ENCODE measurements at regions not wholly inside any gene's neighbourhood (a gene's known extent, or its start where the extent isn't known, plus 50 kb on each side); places are given as distances from the start of the nearest gene placed in this dataset.
"Not testable (repeated sequence)": the region's sequence is repeated elsewhere in the genome, so short reads cannot be mapped to it uniquely, and the experiment has no call there.

DNA sequence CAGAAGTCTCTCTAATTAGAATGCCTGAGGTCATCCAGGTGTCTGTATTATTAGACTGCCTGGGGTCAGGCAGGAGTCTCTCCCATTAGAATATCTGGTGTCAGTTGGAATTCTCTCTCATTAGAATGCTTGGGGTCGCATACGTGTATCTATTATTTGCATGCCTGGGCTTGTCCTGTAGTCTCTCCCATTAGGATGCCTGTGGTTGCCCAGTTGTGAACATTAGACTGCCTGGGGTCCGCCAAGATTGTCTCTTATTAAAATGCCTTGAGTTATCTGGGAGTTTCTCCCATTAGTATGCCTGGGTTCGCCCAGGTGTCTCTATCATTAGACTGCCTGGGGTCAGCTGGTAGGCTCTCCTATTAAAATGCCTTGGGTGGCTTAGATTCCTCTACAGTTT, 1494.7 kb downstream of the UQCRFS1 start:
- H3K4me3 Mint-ChIP-seq, result no peak overlapping the region
- no peaks in the 10 kb centered on the region for H3K4me1 Mint-ChIP-seq (ENCODE audit: low read depth)
- H3K27me3 Mint-ChIP-seq, result no peaks in the 10 kb centered on the region
- peaks cover 8% of the 10 kb centered on the region for H3K36me3 Mint-ChIP-seq
- no peak overlapping the region for H3K27ac Mint-ChIP-seq
- H3K9me3 Mint-ChIP-seq (ENCODE audit: low read depth), result peaks cover 36% of the 10 kb centered on the region

DNA sequence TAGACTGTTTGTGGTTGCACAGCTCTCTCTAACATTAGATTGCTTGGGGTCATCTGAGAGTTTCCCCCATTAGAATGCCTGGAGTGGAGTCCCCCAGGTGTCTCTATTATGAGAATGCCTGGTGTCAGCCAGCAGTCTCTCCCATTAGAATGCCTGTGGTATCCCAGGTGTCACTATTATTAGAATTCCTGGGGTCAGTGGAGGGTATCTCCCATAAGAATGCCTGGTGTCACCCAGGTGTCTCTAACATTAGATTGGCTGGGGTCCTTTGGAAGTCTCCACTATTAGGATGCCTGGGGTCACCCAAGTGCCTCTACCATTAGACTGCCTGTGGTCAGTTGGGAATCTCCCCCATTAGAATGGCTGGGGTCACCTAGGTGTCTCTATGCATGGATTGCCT, 1495.1 kb downstream of the UQCRFS1 start:
- H3K36me3 Mint-ChIP-seq, result peaks cover 8% of the 10 kb centered on the region
- no peak overlapping the region for H3K27ac Mint-ChIP-seq
- no peaks in the 10 kb centered on the region for H3K27me3 Mint-ChIP-seq

DNA sequence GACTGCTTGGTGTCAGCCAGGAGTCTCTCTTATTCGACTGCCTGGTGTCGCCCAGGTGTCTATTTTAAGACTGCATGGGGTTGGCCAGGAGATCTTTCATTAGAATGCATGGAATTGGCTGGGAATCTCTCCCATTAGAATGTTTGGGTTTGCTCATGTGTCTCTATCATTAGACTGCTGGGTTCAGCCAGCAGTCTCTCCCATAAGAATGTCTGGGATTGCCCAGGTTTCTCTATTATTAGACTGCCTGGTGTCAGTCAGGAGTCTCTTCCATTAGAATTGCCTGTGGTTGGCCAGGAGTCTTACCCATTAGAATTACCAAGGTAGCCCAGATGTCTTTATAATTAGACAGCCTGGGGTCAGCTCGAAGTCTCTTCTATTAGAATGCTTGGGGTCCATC, 1496.0 kb downstream of the UQCRFS1 start:
- Mint-ChIP-seq H3K27me3 (no peaks in the 10 kb centered on the region), H3K4me3 (no peak overlapping the region), H3K27ac (no peak overlapping the region), H3K9me3 (ENCODE audit: low read depth) (peaks cover 37% of the 10 kb centered on the region), H3K4me1 (ENCODE audit: low read depth) (no peaks in the 10 kb centered on the region), H3K36me3 (peaks cover 8% of the 10 kb centered on the region)

More for the DNA sequence above, 1495.1 kb downstream of the UQCRFS1 start:
- Mint-ChIP-seq H3K4me1 (ENCODE audit: low read depth) (no peaks in the 10 kb centered on the region), H3K9me3 (ENCODE audit: low read depth) (peaks cover 34% of the 10 kb centered on the region), H3K4me3 (no peak overlapping the region)

DNA sequence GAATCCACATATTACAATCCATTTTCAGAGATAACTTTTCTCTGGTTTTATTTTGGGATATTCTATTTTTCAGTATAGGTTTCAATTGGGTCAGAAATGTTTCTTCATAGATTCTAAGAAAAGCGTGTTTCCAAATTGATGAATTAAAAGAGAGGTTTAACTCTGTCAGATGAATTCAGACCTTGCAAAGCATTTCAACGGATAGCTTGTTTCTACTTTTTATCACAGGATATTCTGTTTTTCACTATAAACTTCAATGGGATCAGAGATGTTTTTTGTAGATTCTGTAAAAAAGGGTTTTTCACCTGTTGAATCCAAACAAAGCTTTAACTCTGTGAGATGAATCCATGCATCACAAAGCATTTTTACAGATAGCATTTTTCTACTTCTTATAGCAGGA, 1498.1 kb downstream of the UQCRFS1 start:
- peaks cover 2% of the 10 kb centered on the region for H3K36me3 Mint-ChIP-seq
- peaks cover 33% of the 10 kb centered on the region for H3K9me3 Mint-ChIP-seq (ENCODE audit: low read depth)

DNA sequence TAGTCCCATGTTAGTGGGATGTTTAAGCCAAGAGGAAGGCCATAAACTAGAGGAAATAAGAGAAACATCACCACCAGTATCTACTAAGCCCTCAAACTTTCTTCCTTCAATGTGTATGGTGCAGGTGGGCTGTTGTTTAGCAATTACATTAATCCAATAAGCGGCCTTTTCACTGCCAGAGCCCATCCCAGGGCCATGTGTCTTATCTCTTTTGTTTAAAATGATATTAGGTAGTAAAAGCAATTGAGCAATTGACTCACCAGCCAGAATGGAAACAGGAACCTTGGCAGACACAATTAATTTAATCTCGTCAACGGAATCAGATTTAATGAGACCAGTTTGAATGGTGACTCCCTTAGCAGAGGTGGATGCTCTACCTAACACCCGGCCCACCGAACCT, 1503.5 kb downstream of the UQCRFS1 start:
- no peaks in the 10 kb centered on the region for H3K27me3 Mint-ChIP-seq
- no peak overlapping the region for H3K27ac Mint-ChIP-seq
- no peak overlapping the region for H3K4me3 Mint-ChIP-seq
- H3K36me3 Mint-ChIP-seq, result no peaks in the 10 kb centered on the region
- peaks cover 15% of the 10 kb centered on the region for H3K9me3 Mint-ChIP-seq (ENCODE audit: low read depth)
- no peaks in the 10 kb centered on the region for H3K4me1 Mint-ChIP-seq (ENCODE audit: low read depth)

More for the DNA sequence above, 1498.1 kb downstream of the UQCRFS1 start:
- H3K27ac Mint-ChIP-seq, result no peak overlapping the region
- no peaks in the 10 kb centered on the region for H3K4me1 Mint-ChIP-seq (ENCODE audit: low read depth)
- H3K4me3 Mint-ChIP-seq, result no peak overlapping the region
- H3K27me3 Mint-ChIP-seq, result no peaks in the 10 kb centered on the region

DNA sequence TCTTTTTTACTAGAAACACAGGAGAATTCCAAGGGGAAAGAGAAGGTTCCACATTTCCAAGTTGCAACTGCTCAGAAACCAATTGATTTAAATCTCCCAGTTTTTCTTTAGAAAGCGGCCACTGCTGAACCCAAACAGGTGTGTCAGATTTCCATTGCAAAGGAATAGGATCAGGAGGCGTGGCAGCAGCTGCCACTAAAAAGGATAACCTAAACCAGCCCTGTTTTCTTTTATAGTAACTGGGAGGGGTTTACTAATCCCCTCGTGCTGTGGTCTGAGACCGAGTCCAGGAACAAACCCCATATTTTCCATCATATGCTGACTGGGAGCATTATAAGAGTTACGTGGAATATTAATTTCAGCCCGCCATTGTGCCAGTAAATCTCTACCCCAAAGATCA, 1504.0 kb downstream of the UQCRFS1 start:
- H3K4me1 Mint-ChIP-seq (ENCODE audit: low read depth); H3K27me3 Mint-ChIP-seq; H3K36me3 Mint-ChIP-seq; H3K4me3 Mint-ChIP-seq; H3K27ac Mint-ChIP-seq: not testable (repeated sequence)
- peaks cover 15% of the 10 kb centered on the region for H3K9me3 Mint-ChIP-seq (ENCODE audit: low read depth)

DNA sequence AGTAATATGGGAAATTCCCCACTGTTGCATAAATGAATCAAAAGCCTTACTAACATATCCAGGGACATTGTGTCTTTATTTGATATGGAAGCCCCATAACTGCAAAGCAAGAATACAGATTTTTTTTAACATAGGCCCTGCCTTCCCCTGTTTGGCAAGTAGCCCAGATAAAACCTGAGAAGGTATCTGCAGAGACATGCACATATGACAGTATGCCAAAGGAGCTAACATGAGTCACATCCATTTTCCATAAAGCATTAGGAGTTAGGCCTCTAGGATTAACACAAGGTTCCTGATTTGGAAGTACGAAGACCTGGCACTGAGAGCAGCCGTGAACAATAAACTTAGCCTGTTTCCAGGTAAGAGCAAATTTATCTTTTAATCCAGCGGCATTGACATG, 1505.9 kb downstream of the UQCRFS1 start:
- H3K27ac Mint-ChIP-seq; H3K4me1 Mint-ChIP-seq (ENCODE audit: low read depth); H3K27me3 Mint-ChIP-seq; H3K4me3 Mint-ChIP-seq; H3K36me3 Mint-ChIP-seq: not testable (repeated sequence)
- peaks cover 13% of the 10 kb centered on the region for H3K9me3 Mint-ChIP-seq (ENCODE audit: low read depth)

DNA sequence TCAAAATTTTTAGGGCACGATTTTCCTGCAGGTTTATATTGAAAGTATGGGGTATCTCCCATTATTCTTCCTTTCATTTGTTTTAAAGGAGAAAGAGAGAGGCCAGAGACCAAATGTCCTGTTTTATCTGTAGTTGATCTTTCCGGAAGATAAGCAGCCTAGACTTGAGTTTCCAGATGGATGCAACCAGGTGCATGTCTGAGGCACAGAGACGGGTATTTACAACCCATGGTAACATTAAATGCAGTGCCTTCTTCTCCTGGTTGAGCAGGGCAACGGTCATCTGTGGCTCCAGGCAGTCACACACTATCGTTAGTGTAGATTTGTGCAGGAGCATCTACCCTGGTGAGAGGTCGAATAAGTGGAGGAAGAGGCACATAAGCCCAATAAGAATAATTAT, 1507.1 kb downstream of the UQCRFS1 start:
- H3K36me3 Mint-ChIP-seq, result no peaks in the 10 kb centered on the region
- no peak overlapping the region for H3K4me3 Mint-ChIP-seq
- H3K9me3 Mint-ChIP-seq (ENCODE audit: low read depth), result peaks cover 5% of the 10 kb centered on the region
- H3K27ac Mint-ChIP-seq, result no peak overlapping the region
- no peaks in the 10 kb centered on the region for H3K4me1 Mint-ChIP-seq (ENCODE audit: low read depth)
- no peaks in the 10 kb centered on the region for H3K27me3 Mint-ChIP-seq

DNA sequence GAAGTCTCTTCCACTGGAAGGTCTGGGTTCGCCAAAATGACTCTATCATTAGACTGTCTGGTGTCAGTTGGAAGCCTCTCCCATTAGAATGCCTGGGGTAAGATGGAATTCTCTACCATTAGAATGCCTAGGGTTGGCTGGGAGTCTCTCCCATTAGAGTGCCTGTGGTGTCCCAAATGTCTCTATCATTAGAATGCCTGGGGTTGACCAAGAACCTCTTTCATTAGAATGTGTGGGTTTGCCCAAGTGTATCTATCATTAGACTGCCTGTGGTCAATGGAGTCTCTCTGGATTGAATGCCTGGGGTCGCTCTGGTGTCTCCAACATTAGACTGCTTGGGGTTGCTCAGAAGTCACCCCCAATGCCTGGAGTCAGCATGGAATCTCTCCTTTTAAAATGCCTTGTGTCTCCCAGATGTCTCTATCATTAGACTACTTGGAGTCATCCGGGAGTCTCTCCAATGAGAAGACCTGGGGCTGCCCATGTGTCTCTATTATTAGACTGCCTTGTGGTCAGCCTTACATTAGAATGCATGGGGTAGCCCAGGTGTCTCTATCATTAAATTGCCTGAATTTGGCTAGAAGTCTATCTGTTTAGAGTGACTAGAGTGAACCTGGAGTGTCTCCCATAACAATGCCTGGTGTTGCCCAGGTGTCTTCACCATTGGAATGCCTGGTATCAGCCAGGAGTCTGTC, 1518.4 kb downstream of the UQCRFS1 start:
- Mint-ChIP-seq H3K9me3 (ENCODE audit: low read depth) (peaks cover 33% of the 10 kb centered on the region), H3K27me3 (no peaks in the 10 kb centered on the region), H3K4me1 (ENCODE audit: low read depth) (no peaks in the 10 kb centered on the region), H3K27ac (no peak overlapping the region), H3K4me3 (no peak overlapping the region), H3K36me3 (no peaks in the 10 kb centered on the region)

DNA sequence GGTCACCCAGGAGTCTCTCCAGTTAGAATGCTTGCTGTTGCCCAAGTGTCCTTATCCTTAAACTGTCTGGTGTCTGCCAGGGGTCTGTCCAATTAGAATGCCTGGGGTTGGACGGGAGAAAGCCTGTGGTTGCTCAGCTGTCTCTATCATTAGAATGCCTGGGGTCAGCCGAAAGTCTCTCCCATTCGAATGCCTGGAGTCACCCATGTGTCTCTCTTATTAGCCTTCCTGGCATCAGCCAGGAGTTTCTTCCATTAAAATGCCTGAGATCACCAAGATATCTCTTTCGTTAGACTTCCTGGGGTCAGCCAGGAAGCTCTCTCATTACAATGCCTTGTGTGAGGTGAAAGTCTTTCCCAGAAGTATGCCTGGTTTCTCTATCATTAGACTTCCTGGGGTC, 1521.0 kb downstream of the UQCRFS1 start:
- H3K4me1 Mint-ChIP-seq (ENCODE audit: low read depth), result no peaks in the 10 kb centered on the region
- H3K9me3 Mint-ChIP-seq (ENCODE audit: low read depth), result peaks cover 33% of the 10 kb centered on the region
- H3K4me3 Mint-ChIP-seq, result no peak overlapping the region
- no peaks in the 10 kb centered on the region for H3K27me3 Mint-ChIP-seq
- H3K27ac Mint-ChIP-seq, result no peak overlapping the region
- no peaks in the 10 kb centered on the region for H3K36me3 Mint-ChIP-seq

DNA sequence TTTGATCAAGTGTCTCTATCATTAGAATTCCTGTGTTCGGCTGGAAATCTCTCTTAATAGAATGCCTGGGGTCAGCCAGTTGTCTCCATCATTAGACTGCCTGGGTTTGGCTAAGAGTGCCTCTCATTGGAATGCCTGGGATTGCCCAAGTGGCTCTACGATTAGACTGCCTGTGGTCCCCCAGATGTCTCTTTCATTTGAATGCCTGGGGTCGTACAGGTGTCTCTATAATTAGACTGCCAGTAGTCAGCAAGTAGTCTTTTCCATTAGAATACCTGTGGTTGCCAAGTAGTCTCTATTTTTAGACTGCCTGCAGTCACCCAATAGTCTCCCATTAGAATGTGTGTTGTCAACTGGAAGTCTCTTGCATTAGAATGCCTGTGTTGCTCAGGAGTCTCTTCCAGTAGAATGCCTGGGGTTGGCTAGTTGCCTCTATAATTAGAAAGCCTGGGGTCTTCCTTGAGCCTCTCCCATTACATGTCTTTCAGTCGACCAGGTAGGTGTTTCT, 1523.2 kb downstream of the UQCRFS1 start:
- Mint-ChIP-seq H3K36me3 (no peaks in the 10 kb centered on the region), H3K4me1 (ENCODE audit: low read depth) (no peaks in the 10 kb centered on the region), H3K9me3 (ENCODE audit: low read depth) (peaks cover 31% of the 10 kb centered on the region), H3K27ac (no peak overlapping the region), H3K4me3 (no peak overlapping the region), H3K27me3 (no peaks in the 10 kb centered on the region)

DNA sequence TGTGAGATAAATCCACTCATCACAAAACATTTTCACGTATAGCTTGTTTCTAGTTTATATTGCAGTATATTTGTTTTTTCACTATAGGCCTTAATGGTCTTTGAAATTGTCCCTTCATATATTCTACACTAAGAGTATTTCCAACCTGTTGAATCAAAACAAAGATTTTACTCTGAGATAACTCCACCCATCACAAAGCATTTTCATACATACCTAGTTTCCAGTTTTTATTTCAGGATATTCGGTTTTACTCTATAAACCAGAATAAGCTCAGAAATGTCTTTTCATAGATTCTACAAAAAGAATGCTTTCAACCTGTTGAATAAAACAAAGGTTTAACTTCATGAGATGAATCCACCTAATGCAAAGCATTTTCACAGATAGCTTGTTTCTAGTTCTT, 1528.7 kb downstream of the UQCRFS1 start:
- no peaks in the 10 kb centered on the region for H3K4me1 Mint-ChIP-seq (ENCODE audit: low read depth)
- no peak overlapping the region for H3K4me3 Mint-ChIP-seq
- no peaks in the 10 kb centered on the region for H3K36me3 Mint-ChIP-seq
- H3K27me3 Mint-ChIP-seq, result no peaks in the 10 kb centered on the region
- H3K27ac Mint-ChIP-seq, result no peak overlapping the region
- peaks cover 6% of the 10 kb centered on the region for H3K9me3 Mint-ChIP-seq (ENCODE audit: low read depth)

DNA sequence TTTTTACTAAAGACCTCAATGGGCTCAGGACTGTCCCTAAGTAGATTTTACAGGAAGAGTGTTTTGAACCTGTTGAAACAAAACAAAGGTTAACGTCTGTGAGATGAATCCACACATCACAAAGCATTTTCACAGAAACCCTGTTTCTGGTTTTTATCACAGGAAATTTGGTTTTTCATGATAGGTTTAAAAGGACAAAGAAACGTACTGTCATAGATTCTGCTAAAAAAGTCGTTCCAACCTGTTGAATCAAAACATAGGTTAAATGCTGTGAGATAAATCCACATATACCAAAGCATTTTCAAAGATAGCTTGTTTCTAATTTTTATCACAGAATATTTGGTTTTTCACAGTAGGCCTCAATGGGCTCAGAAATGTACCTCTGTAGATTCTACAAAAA, 1531.0 kb downstream of the UQCRFS1 start:
- peaks cover 17% of the 10 kb centered on the region for H3K9me3 Mint-ChIP-seq (ENCODE audit: low read depth)
- H3K4me3 Mint-ChIP-seq, result no peak overlapping the region
- no peaks in the 10 kb centered on the region for H3K27me3 Mint-ChIP-seq
- no peaks in the 10 kb centered on the region for H3K36me3 Mint-ChIP-seq
- H3K4me1 Mint-ChIP-seq (ENCODE audit: low read depth), result no peaks in the 10 kb centered on the region
- H3K27ac Mint-ChIP-seq, result no peak overlapping the region

DNA sequence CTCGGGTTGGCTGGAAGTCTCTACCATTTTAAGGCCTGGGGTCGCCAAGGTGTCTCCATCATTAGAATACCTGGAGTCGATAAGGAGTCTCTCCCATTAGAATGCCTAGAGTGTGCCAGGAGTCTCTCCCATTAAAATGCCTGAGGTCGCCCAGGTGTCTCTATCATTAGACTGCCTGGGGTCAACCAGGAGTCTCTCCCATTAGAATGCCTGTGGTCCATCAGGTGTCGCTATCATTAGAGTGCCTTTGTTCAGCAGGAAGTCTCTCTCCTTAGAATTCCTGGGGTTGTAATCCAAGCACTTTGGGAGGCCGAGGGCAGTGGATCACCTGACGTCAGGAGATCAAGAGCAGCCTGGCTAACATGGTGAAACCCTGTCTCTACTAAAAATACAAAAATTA, 1533.0 kb downstream of the UQCRFS1 start:
- Mint-ChIP-seq H3K4me3 (no peak overlapping the region), H3K4me1 (ENCODE audit: low read depth) (no peaks in the 10 kb centered on the region), H3K27me3 (no peaks in the 10 kb centered on the region), H3K27ac (no peak overlapping the region), H3K36me3 (no peaks in the 10 kb centered on the region), H3K9me3 (ENCODE audit: low read depth) (peaks cover 35% of the 10 kb centered on the region)

DNA sequence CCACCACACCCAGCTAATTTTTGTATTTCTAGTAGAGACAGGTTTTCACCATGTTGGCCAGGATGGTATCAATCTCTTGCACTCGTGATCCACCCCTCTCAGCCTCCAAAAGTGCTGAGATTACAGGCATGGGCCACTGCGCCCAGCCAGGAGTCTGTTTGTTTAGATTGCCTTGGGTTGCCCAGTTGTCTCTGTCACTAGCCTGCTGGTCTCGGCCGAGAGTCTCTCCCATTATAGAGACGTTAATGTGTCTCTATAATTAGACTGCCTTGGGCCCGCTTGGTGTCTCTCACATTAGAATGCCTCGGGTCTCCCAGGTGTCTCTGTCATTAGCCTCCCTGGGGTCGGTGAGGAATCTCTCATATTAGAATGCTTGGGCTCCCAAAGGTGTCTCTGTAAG, 1533.6 kb downstream of the UQCRFS1 start:
- no peaks in the 10 kb centered on the region for H3K36me3 Mint-ChIP-seq
- no peaks in the 10 kb centered on the region for H3K27me3 Mint-ChIP-seq
- no peak overlapping the region for H3K4me3 Mint-ChIP-seq
- H3K27ac Mint-ChIP-seq, result no peak overlapping the region
- no peaks in the 10 kb centered on the region for H3K4me1 Mint-ChIP-seq (ENCODE audit: low read depth)
- H3K9me3 Mint-ChIP-seq (ENCODE audit: low read depth), result peaks cover 31% of the 10 kb centered on the region

DNA sequence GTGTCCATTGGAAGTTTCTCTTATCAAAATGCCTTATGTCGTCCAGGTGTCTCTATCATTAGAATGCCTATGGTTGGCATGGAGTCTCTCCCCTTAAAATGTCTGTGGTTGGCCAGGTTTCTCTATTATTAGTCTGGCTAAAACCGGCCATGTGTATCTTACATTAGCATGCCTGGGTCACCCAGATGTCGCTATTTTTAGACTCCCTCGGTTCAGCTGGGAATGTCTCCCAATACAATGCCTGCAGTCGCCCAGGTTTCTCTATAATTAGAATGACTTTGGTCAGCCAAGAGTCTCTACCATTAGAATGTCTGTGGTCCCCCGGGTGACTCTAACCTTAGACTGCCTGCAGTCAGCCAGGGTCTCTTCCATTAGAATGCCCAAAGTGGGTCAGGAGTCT, 1536.1 kb downstream of the UQCRFS1 start:
- Mint-ChIP-seq H3K27ac (no peak overlapping the region), H3K9me3 (ENCODE audit: low read depth) (peaks cover 39% of the 10 kb centered on the region), H3K27me3 (no peaks in the 10 kb centered on the region), H3K4me1 (ENCODE audit: low read depth) (no peaks in the 10 kb centered on the region), H3K36me3 (no peaks in the 10 kb centered on the region), H3K4me3 (no peak overlapping the region)

Data from activated naive CD8-positive, alpha-beta T cell (primary cell).